B cell (primary cell): ENCODE measurements at regions not wholly inside any gene's neighbourhood (a gene's known extent, or its start where the extent isn't known, plus 50 kb on each side); places are given as distances from the start of the nearest gene placed in this dataset.

ENCODE experiments used
- ATAC-seq: fragments of 200-7000 bp; cut with Tn5 transposase; one replicate; pipeline ENCODE4 v1.10.0; 2021; ENCODE audit warnings: low read depth, mild to moderate bottlenecking, moderate number of reproducible peaks, moderate library complexity
- CTCF ChIA-PET: fragments of 350-600 bp; sonication (Branson Sonifier 250); formaldehyde crosslinking; loops from one replicate; lab custom pipeline; 2021; ENCODE audit warnings: antibody characterized with exemption, inconsistent platforms; lab: Charles Lee
- POLR2A ChIA-PET: fragments of 350-600 bp; sonication (Branson Sonifier 250); formaldehyde crosslinking; loops from one replicate; lab custom pipeline; 2021; ENCODE audit warnings: antibody characterized with exemption; lab: Charles Lee
- DNase-seq: peaks from one replicate; pipeline ENCODE4 v3.0.0; 2013
- H2AFZ ChIP-seq: 2 replicates; pipeline ENCODE4 v1.6.1; 2012; ENCODE audit warnings: mild to moderate bottlenecking, low read depth, low read length; ENCODE audit not compliant: insufficient read depth, poor library complexity, severe bottlenecking
- H3K27ac ChIP-seq, 2 donors: 1 replicate in 1 of 2; 2 replicates in 1 of 2; pipeline ENCODE4 v1.5.1; 2012 to 2013; ENCODE audit warnings: low read length in 2 of 2, mild to moderate bottlenecking in 2 of 2, moderate library complexity in 1 of 2
- H3K27me3 ChIP-seq, 4 experiments: fragments of 200-600 bp in 1 of 4; sonication (generic) in 1 of 4; replicated peaks in 1 of 4; 1 replicate in 2 of 4; 2 replicates in 2 of 4; pipeline versions ENCODE4 v1.6.1 to v1.7.0; 2013 to 2016; ENCODE audit warnings: low read length in 3 of 4, mild to moderate bottlenecking in 2 of 4, mixed read lengths in 1 of 4, moderate library complexity in 1 of 4; ENCODE audit not compliant: insufficient read depth in 4 of 4, control insufficient read depth in 3 of 4; ENCODE audit errors: control extremely low read depth in 1 of 4
- H3K36me3 ChIP-seq, 2 experiments: replicated peaks in 1 of 2; 1 replicate in 1 of 2; 2 replicates in 1 of 2; pipeline versions ENCODE4 v1.6.1 to v1.7.1; 2013; ENCODE audit warnings: low read length in 1 of 2; ENCODE audit not compliant: insufficient read depth in 2 of 2, control insufficient read depth in 1 of 2; ENCODE audit errors: control extremely low read depth in 1 of 2, extremely low read depth in 1 of 2
- H3K4me1 ChIP-seq, 2 donors: fragments of 200-600 bp in 1 of 2; sonication (generic) in 1 of 2; 1 replicate in 1 of 2; 2 replicates in 1 of 2; pipeline versions ENCODE4 v1.5.1 to v1.6.1; 2013 to 2017; ENCODE audit warnings: low read length in 2 of 2; ENCODE audit not compliant: control insufficient read depth in 2 of 2, insufficient read depth in 2 of 2
- H3K4me2 ChIP-seq: replicated peaks from 2 replicates; pipeline ENCODE3; 2012; ENCODE audit warnings: mild to moderate bottlenecking, low read depth, low read length; ENCODE audit not compliant: poor library complexity, severe bottlenecking
- H3K4me3 ChIP-seq, 5 experiments: fragments of 200-600 bp in 1 of 5; sonication (generic) in 1 of 5; 1 replicate in 3 of 5; 2 replicates in 2 of 5; pipeline versions ENCODE4 v1.5.1 to v1.7.0; 2011 to 2016; ENCODE audit warnings: low read length in 4 of 5, mild to moderate bottlenecking in 4 of 5, low read depth in 2 of 5, control low read depth in 1 of 5, moderate library complexity in 1 of 5; ENCODE audit not compliant: insufficient read depth in 1 of 5; ENCODE audit errors: control extremely low read depth in 1 of 5, extremely low read depth in 1 of 5
- H3K79me2 ChIP-seq: fragments of 200-600 bp; sonication (generic); one replicate; pipeline ENCODE4 v1.6.0; 2016; ENCODE audit warnings: low read length; ENCODE audit not compliant: control insufficient read depth, insufficient read depth
- H3K9ac ChIP-seq: fragments of 200-600 bp; sonication (generic); 2 replicates; pipeline ENCODE4 v1.6.1; 2017; ENCODE audit warnings: mild to moderate bottlenecking, low read length, moderate library complexity
- H3K9me3 ChIP-seq, 3 donors: one replicate each; pipeline versions ENCODE4 v1.6.1 to v1.7.1; 2013; ENCODE audit warnings: low read length in 2 of 3; ENCODE audit not compliant: control insufficient read depth in 2 of 3, insufficient read depth in 1 of 3; ENCODE audit errors: control extremely low read depth in 1 of 3
- H4K20me1 ChIP-seq: 2 replicates; pipeline ENCODE4 v1.6.0; 2012; ENCODE audit warnings: mild to moderate bottlenecking, low read length; ENCODE audit not compliant: insufficient read depth, control insufficient read depth, poor library complexity, severe bottlenecking
- H3K27ac Mint-ChIP-seq: one replicate; pipeline ENCODE4 v1.8.0; 2021; ENCODE audit warnings: mixed read lengths
- H3K27me3 Mint-ChIP-seq: one replicate; pipeline ENCODE4 v1.8.0; 2021; ENCODE audit warnings: mixed read lengths
- H3K4me1 Mint-ChIP-seq: one replicate; pipeline ENCODE4 v1.8.0; 2021; ENCODE audit warnings: mixed read lengths
- H3K4me3 Mint-ChIP-seq: one replicate; pipeline ENCODE4 v1.8.0; 2021; ENCODE audit warnings: mixed read lengths
- H3K9me3 Mint-ChIP-seq: one replicate; pipeline ENCODE4 v1.8.0; 2022; ENCODE audit warnings: mixed read lengths; ENCODE audit not compliant: insufficient read depth
- EZH2 ChIP-seq: IDR thresholded peaks from 2 replicates; pipeline ENCODE4 v1.6.1; 2012; ENCODE audit warnings: borderline replicate concordance, low read depth, mild to moderate bottlenecking, moderate library complexity, low read length; ENCODE audit not compliant: insufficient read depth, poor library complexity, severe bottlenecking
- WGBS: methylation state at CpG from one replicate; pipeline ENCODE4 v1.1.5; 2013; ENCODE audit warnings: missing lambda C conversion rate; ENCODE audit not compliant: insufficient coverage; 5-methylcytosine and 5-hydroxymethylcytosine counted together
- intact Hi-C: fragments of 100-400 bp; cut with micrococcal nuclease; formaldehyde crosslinking; loops from one replicate; pipeline ENCODE4 v1.10.0; 2022
- TF ChIP-seq, protein P1 (sequence below): fragments of 200-600 bp; IDR thresholded peaks from one replicate; pipeline ENCODE4 v1.8.0; 2022; ENCODE audit warnings: antibody characterized with exemption, mild to moderate bottlenecking

GRCh38 chr4:19478791-19479190 lies 772.9 kb upstream of the SLIT2 start:
- Histone ChIP-seq H3K4me3 (no peak overlapping the region), H3K79me2 (no peaks in the 10 kb centered on the region), H3K9ac (no peak overlapping the region), H4K20me1 (no peaks in the 10 kb centered on the region), H3K27ac (no peak overlapping the region), H3K9me3 (no peaks in the 10 kb centered on the region), H3K4me2 (no peak overlapping the region), H3K4me1 (no peaks in the 10 kb centered on the region), H3K36me3 (no peaks in the 10 kb centered on the region), H3K27me3 (no peaks in the 10 kb centered on the region), H2AFZ (no peak overlapping the region)
- ChIA-PET CTCF (no interaction called here), POLR2A (no interaction called here)
- Mint-ChIP-seq H3K4me1 (no peaks in the 10 kb centered on the region), H3K27ac (no peak overlapping the region), H3K4me3 (no peak overlapping the region), H3K9me3 (no peaks in the 10 kb centered on the region), H3K27me3 (no peaks in the 10 kb centered on the region)
- DNase-seq = no peak
- TF ChIP-seq EZH2 = no peak
- TF ChIP-seq, protein P1, sequence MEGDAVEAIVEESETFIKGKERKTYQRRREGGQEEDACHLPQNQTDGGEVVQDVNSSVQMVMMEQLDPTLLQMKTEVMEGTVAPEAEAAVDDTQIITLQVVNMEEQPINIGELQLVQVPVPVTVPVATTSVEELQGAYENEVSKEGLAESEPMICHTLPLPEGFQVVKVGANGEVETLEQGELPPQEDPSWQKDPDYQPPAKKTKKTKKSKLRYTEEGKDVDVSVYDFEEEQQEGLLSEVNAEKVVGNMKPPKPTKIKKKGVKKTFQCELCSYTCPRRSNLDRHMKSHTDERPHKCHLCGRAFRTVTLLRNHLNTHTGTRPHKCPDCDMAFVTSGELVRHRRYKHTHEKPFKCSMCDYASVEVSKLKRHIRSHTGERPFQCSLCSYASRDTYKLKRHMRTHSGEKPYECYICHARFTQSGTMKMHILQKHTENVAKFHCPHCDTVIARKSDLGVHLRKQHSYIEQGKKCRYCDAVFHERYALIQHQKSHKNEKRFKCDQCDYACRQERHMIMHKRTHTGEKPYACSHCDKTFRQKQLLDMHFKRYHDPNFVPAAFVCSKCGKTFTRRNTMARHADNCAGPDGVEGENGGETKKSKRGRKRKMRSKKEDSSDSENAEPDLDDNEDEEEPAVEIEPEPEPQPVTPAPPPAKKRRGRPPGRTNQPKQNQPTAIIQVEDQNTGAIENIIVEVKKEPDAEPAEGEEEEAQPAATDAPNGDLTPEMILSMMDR = no peak
- no CpG with 5 or more reads among the region's 2 CpGs for WGBS
- intact Hi-C loops = no loop called here
- ATAC-seq = no peak

- ChIA-PET POLR2A (no interaction called here), CTCF (no interaction called here)
- Mint-ChIP-seq H3K9me3 (no peaks in the 10 kb centered on the region), H3K27ac (no peak overlapping the region), H3K4me3 (no peak overlapping the region), H3K27me3 (no peaks in the 10 kb centered on the region), H3K4me1 (no peaks in the 10 kb centered on the region)
- Histone ChIP-seq H3K4me2 (no peak overlapping the region), H3K4me3 (no peak overlapping the region), H2AFZ (no peak overlapping the region), H3K79me2 (no peaks in the 10 kb centered on the region), H3K4me1 (no peaks in the 10 kb centered on the region), H4K20me1 (no peaks in the 10 kb centered on the region), H3K27me3 (no peaks in the 10 kb centered on the region), H3K9ac (no peak overlapping the region), H3K36me3 (no peaks in the 10 kb centered on the region), H3K27ac (no peak overlapping the region), H3K9me3 (no peaks in the 10 kb centered on the region)
- intact Hi-C loops = no loop called here
- no peak for ATAC-seq
- WGBS = 80% methylated on average over 1 of the region's 1 CpG
- DNase-seq = no peak
- TF ChIP-seq EZH2 = no peak
- TF ChIP-seq, protein P1 = no peak
Measured at GRCh38 chr4:19473569-19473968, 778.1 kb upstream of the SLIT2 start.
